Ovary (tissue), 3 donors: ENCODE measurements at regions not wholly inside any gene's neighbourhood (a gene's known extent, or its start where the extent isn't known, plus 50 kb on each side); places are given as distances from the start of the nearest gene placed in this dataset.

Experiments
- CTCF ChIP-seq, 3 donors: fragments of 450-650 bp in 2 of 3; fragments of 200-600 bp in 1 of 3; IDR thresholded peaks; one replicate each; pipeline versions ENCODE4 v1.5.1 to v1.8.0; 2016 to 2022; ENCODE audit warnings: antibody characterized with exemption in 3 of 3, mild to moderate bottlenecking in 1 of 3
- EP300 ChIP-seq: sonication (generic); formaldehyde crosslinking; IDR thresholded peaks from one replicate; pipeline ENCODE4 v1.6.1; 2017; ENCODE audit warnings: antibody characterized with exemption
- POLR2A ChIP-seq: fragments of 450-650 bp; IDR thresholded peaks from one replicate; pipeline ENCODE4 v1.6.1; 2017; ENCODE audit warnings: antibody characterized with exemption, mild to moderate bottlenecking, moderate library complexity
- donor health status: DM: no; HTN: no; CAD: no.

GRCh38 chr5:87944553-87945285, 323.9 kb downstream of the TMEM161B start:
- TF ChIP-seq CTCF (IDR thresholded peaks at IDR 0.05), result no peak
- no peak for TF ChIP-seq EP300
- no peak for TF ChIP-seq POLR2A
